Brain pericyte (primary cell): ENCODE measurements at regions not wholly inside any gene's neighbourhood (a gene's known extent, or its start where the extent isn't known, plus 50 kb on each side); places are given as distances from the start of the nearest gene placed in this dataset.

ENCODE experiments used
- DNase-seq: peaks from one replicate; pipeline ENCODE4 v3.0.0-alpha.2; 2012; ENCODE audit warnings: low read depth, low spot score

DNA sequence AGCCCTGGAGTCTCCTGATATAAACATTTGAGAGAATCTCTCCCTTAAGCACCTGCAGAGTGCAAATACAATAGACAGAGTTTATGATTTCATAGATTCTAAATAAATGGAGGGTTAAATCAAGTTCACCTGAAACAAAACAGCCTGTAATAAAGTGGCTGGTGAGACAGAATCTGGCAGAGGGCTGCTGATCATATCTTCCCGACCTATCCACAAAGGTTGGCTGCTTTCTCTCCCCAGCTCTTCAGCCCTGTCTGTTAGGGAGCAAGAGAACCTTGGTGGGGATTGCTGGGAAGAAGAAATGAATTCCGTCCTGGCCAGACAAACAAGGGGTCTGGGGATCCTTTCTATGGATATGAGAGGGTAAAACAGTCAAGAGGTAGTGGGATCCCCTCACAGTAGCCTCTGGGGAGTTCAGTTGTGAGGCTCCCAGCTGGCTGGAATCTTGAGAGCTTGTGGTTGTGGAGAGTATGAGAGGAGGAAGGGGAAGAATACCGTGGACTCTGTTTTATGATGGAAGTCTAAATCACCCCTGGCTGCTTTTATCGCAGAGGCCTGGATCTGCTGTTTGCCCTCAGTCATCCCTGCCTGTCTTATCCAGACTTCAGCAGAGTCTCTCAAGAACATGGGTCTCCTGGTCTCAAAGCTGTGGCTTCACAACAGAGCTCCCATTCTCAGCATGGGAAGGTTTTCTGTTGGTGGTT lies 451.3 kb downstream of the NTRK3 start:
- no peak for DNase-seq

DNA sequence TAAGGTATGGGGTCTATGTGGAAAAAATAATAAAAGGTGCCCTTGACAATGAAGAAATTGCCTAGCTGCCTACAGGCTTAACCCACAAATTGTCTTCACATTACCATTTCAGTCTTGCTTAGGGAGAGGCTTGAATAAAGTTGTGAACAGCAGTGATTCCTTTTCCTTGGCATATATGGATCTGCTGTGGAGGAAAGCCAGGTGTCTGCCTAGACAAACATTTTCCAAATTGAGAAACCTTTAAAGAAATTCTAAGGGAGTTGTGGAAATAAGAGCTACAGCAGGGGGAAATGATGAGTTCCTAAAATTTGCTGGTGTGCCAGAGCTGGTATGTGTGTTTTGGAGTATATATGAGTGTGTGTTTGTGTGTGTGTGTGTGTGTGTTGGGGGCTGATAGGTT lies 452.1 kb downstream of the NTRK3 start:
- no peak for DNase-seq

DNA sequence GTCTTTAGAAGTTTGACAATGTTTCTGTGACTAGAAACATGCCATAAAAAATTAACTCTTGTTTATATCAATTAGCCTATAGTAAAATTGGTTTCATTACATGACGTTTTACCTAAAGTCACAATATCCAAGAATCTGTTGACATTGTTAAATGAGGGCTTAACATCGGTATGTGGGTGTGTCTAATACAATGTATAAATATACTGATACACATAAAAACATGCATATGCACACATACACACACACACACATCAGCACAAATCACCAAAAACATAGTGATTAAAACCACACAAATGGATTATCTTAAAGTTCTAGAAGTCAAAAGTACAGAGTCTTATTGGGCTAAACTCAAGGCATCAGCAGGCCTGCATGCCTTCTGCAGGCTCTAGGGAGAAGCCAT lies 456.7 kb downstream of the NTRK3 start:
- no peak for DNase-seq

DNA sequence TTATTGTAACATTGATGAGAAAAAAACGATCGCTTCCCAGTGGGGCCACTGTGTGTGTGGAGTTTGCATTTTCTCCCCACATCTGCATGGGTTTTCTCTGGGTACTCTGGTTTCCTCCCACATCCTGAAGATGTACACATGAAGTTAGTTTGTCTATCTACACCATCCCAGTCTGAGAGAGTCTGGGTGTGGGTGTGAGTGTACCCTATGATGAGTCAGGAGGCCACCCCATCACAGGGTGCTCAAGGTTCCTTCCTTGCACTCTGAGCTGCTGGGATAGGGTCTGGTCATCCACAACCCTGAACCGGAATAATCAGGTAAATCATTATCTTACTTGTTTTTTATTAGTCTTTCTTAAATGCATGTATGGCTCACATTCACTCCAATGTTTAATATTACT lies 457.1 kb downstream of the NTRK3 start:
- no peak for DNase-seq

DNA sequence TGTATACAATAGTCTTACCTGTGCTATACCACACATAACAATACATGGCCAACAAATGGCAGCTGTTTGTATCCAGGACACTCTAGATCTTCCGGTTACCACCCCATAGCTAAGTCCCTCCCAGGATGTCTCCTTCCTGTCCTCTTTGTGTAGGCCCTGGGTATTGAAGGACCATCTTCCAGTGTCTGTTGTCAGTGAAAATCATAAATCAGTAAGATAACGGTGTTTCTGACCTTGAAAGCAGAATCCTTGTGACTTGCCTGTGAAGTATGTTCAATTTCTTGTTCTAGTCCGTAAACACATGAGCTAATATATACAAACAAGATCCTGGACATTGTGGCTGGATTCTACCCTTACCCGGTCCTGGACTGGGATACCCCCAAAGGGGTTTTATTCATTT lies 462.8 kb downstream of the NTRK3 start:
- no peak for DNase-seq

DNA sequence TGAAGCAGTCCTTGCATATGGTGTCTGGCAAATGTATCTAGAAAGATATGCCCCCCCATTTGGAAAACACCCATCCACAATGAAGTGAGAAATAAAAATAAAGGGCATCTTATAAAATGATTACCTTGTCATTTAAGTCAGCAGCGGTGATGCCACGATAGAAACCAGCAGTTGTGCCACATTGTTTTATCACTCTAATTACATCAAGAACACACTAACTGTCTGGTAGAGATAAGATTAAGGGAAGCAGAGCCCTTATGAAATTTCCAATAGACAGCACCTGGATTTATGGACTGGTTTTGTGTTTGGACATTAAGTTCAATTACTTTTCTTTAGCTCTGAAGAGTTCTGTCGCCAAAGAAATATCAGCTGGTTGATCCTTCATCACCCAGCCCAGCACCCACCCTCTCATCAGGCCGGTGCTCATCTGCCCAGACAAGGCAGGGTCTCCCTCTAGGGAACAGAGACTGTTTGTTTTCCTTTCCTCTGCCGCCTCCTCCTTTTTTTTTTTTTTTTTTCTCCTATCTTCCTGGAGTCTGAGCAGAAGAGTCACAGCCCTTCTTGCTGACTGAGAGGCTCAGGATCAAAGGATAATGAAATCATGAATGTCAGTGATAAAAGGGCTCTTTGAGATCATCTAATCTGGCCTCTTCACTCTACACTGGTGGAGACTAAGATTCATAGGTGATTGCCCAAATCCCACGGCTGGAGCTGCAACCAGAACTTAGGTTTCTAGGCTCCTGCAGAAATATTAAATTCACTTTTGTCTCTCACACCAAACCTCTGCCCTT lies 464.1 kb downstream of the NTRK3 start:
- DNase-seq: no peak

DNA sequence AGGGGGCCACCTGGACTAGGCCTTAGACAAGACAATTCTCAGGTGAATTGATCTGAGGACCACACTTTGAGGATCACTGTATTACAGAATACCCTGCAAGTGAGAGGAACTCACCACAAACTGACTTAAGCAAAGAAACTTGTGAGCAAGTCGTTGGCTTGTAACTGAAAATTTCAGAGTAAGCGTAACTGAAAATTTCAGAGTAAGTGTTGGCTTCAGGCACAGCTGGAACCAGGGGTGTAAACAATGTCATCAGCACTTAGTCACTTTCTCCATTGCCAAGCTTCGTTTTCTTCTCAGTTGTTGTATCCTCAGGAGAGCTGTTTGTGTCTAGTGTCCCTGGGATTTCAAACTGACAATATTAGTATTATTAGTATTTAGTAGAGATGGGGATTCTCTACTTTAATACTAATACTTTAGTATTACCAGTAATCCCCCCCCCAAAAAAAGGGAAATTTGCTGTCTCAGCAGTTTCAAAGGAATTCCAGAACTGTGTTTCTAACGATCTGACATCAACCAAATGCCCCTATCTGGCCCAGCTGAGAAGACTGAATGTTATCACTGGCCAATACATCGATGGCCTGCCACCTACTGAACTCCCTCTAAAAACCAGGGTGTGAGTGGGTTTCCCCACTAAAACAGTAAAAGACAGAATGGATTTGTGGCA lies 474.4 kb downstream of the NTRK3 start:
- no peak for DNase-seq

DNA sequence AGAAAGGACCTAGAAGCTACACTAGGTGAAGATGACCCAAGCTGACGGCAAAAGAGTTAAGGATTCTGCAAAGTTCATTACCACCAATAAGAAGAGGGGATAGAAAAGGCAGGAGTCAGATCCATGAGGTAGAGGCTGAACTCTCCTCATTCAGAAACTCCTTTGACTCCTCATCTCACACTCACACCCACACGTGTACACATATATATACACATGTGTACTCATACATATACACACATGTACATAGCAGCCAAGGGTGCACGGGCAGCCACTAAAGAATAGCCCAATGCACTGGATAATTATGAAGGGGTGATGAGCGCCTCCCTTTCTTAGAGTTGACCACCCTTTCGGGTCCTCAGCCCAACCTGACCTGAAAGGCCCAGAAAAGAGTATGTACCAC lies 476.8 kb downstream of the NTRK3 start:
- no peak for DNase-seq

DNA sequence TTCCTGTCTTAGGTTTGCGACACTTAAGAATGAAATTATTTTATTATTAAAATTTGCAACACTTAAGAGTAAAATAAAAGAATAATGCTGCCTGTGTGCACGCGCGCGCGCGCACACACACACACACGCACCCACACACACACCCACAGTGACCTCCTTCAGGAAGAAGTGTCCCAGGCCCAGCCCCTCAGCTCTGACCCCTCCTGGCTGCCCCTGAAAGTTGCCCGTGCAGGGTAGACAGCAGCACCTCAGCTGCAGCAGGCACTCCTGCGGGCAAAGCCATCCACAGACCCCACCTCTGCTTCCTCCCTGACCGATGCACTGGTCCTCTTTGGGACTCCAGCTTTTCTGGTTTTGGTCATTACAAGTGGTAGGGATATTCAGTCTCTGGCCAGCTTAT lies 478.2 kb downstream of the NTRK3 start:
- DNase-seq: no peak

DNA sequence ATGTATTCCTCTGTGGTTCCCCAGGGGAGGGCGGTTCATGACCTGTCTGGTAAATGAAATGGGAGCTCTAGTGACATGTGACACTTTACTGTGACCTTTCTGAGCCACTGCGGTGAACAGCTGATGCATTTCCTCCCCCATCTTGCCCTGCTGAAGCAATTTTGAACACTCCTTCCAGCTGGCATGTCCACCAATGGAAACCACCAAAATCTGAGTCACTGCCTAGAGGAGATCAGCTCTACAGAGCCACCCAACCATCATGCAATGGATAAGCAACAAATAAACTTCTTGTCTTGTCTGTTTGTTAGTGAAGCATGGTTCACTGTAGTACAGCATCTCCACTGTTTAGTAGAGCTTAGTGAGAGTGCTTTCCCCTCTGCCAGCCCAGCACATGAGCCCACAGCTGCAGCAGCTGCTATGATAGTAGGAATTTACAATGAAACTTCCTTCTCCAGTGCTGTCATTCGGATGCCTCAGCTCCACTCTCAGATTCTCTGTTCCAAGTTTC lies 479.4 kb downstream of the NTRK3 start:
- DNase-seq: no peak

DNA sequence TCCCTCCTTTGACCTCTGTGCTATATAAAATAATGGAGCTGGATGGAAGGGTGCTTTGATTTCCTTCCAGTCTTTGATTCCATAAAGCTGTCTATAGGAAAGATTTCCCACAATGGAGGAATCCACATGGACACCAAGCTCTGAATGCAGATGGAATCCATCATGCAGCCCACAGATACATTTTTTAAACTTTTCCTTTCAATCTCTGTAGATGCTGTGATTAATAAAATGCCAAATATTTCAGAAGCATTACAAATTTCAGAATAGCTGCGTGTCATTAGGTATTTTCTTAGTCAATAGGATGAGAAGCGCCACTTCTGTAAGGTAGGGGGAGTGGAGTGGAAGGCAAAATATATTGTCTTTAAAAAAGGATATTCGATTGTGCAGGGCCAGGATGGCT lies 489.0 kb downstream of the NTRK3 start:
- no peak for DNase-seq

DNA sequence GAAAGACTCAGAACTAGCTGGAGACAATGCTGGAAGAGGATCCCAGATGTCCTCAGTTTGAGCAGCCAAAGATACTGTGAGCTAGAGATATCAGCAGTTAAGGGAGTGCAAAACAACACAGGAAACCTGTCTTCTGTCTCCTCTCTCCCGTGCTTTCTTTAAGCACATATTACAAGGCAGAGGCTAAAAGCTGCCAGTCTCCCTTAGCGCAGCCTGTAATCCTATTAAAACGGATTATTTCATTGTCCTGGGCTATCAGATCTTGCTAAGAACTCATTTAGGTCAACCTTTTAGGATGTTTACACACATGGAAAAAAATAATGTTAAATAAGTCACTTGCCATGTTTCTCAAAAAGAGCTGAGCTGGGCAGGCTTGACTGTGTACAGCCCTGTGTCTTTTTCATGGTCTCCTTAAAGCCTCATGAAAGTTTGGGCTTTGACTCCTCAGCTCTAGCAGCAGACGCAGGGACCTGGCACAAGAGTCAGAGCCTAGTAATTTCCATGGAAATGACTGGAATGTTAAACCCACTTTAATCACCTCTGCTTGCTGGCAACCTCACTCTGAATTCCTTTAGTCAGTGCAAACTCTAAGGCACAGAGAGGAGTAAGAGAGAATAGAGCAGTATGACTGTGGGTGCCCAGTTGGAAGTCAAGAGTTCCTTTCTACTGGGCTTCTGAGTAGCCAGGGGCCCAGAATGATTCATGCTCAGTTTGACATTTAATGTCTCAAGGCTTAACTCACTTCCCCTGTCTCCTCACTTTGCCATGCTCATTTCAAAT lies 491.9 kb downstream of the NTRK3 start:
- DNase-seq: no peak

DNA sequence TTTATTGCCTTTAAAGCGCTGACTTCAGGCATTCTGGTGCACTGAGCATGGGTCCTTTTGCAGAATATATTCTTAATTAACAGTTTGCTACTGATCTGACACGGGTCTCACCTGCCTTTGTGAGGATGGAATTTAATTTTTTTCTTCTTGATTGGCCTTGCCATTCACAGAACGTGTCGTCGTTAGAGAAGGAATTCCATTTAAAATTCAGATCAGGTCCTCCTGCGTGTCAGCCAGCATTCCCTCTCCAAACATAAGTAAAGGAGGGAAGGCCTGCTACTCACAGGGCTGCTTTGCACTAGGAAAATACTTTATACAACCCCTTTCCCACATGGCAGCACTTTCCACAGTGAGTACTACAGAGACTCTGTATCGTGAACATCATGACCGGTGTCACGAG lies 492.7 kb downstream of the NTRK3 start:
- no peak for DNase-seq

DNA sequence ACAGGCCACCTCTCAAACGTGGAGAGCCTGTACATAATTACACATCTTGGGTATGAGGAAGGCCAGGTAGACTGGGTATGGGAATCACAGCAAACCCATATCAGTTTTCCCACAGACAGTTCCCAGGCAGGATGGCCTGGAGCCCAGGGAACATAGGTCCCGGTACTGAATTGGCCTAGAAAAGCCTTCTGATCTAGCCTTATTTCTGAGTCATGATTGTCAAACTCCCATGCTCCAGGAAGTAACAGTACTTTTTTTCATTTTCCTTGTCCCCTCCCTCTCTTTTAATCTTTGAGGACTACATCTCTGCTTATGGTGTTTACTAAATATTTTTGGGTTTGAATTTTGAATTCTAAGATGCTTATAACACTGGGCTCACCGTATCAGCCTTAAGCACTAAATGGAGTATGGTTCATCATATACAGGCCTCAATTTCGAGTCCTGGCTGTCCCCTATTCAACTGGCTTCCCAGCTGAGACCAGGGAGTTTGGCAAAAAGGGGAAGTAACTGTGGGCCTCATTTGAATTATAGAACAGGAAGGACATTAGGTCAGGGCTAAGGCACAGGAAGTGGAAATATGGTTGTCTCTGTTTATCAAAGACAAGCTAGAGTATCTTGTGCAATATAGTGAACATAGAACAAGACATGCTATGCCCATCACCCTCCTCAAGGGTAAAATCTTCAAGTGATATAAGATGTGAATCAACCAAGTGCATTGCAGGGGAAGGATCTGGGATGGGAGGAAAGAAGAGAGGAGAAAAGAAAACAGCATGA lies 494.6 kb downstream of the NTRK3 start:
- DNase-seq: no peak

DNA sequence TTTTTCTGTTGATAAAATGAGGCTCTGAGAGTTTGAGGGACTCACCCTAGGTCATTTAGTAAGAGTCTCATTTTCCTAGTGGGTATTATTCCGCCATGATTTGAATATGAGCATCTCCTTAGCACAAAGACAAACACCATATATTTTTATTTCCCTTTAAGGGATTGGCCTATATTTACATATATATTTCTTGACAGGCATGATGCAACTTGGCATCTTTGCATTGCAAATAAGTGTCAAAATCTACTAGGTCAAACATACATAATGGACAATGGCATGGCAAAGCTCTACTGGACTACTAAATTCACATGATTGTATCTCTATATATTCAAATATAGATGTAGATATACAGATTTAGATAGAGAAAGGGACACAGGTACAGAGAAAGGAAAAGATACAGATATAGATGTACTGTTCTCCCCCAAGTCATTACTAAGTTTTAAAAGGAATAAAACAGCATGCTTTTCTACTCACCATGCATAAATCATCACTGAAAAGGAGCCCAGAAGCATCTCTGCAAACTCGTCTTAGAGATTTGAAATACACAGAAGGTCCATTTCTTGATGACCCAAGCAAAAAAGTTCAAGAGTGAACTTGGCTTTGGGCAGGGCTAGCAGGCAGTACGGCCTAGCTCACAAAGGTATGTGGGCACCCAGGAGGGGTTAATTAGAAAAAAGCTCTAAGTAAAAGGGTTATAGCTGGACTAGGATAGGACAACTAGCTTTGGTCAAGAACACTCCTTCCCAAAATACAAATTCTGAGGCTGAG lies 495.8 kb downstream of the NTRK3 start:
- no peak for DNase-seq

DNA sequence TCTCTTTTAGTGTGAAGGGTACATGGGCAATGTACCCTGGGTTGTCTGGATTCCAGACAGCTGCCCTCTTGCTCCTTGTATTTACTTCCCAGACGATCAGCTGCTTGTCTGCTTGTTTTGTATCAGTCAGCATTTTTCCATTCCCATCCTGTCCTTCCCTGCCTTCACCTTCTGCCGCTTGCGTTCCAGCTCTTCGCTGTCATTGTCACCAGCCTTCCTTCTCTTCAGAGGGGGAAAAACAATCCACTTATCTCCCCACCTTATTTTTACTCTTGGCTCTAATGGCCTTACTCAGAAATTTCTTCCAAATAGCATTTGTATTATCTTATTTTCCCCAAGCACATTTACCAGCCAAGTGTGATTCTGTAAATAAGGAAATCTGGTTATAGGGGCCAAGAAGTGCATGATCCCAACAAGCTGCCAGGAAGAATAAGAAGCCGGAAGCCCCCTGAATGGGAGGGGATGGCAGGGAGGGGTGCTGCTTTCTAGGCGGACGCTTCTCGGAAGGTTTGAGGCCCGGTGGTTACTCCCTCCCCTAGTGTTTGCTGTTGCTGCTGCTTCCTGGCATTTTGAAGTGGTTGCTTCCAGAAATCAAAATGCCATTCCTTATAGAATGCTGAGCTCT lies 497.6 kb downstream of the NTRK3 start:
- no peak for DNase-seq

DNA sequence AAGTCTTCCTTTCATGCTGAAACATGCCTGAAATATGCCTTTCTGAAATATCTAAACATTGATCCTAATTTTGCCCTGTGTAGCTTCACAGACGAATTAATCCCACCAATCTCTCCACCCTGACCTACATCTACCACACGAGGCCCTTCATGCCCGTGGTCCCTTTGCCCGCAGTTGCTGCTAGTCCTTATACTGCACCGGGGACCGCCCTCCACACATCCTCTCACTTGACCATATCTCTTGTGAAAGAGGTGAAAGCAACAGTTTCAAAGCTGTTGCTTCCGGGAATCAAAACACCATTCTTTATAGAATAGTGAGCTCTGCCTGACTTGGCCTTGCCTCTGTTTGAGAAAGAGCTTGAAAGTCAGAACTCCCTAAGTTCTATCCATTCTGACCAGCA lies 499.5 kb downstream of the NTRK3 start:
- DNase-seq: no peak

DNA sequence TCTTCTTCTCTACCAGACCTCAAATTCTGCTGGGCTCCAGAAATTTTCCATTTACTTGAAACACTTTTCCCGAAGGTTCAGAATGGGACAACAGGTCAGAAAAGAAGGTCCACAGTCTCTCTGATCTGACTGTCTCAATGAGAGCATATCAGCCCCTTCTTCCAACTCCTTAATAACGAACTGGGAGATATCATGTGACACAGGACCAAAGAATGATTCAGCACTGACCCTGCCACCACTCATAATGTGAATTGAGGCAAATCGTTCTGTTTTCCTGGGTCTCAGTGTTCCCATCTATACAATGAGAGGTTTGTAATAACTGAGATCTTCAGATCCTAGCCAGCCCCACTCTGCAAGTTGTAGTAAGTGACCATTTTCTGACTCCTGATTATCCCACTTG lies 500.5 kb downstream of the NTRK3 start:
- DNase-seq: no peak

DNA sequence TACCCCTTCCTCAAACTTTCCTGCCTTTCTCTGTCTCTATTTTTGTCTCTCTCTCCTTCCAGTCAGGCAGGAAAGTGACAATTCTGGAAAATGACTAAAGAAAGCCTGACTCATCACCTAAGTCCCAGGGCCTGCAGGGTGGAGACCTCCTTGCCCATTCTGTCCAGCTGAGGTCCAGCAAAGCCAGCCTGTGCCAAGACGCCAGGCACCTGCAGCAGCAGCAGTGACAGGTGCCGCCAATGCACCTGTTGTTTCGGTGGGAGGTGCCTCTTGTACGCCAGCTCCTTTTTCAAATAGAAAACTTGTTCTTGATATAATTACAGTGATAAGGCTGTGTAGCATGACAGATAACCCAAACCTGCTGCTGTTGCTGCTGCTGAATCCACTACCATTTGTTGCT lies 501.3 kb downstream of the NTRK3 start:
- DNase-seq: no peak

DNA sequence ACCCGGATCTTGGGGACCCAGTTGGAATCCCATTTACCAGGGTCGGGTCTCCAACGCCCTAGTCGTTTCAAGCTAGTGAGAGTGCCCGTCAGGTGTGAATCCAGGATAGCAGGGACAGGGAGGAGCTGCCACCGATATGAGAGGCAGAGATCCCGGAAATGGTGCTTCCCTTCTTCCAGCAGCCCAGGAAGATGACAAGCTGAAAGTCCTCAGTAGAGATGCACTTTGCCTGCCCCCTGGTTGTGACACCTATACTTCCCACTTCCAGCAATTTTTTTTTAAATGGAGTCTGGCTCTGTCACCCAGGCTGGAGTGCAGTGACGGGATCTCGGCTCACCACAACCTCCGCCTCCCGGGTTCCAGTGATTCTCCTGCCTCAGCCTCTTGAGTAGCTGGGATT lies 503.0 kb downstream of the NTRK3 start:
- DNase-seq: no peak
